Peyer's patch (tissue), 4 donors: ENCODE measurements at regions not wholly inside any gene's neighbourhood (a gene's known extent, or its start where the extent isn't known, plus 50 kb on each side); places are given as distances from the start of the nearest gene placed in this dataset.

ENCODE experiments used
- CTCF ChIP-seq, 6 experiments: fragments of 450-650 bp in 4 of 6; fragments of 200-600 bp in 2 of 6; sonication (generic) in 1 of 6; IDR thresholded peaks; one replicate each; pipeline ENCODE4 v1.5.1; 2017 to 2019; ENCODE audit warnings: antibody characterized with exemption in 6 of 6, mild to moderate bottlenecking in 3 of 6, moderate library complexity in 1 of 6
- POLR2A ChIP-seq, 2 donors: fragments of 450-650 bp; IDR thresholded peaks; one replicate each; pipeline ENCODE4 v1.5.1; 2017; ENCODE audit warnings: antibody characterized with exemption in 2 of 2, mild to moderate bottlenecking in 2 of 2, moderate library complexity in 2 of 2

- TF ChIP-seq CTCF (IDR thresholded peaks at IDR 0.05), result no peak
- TF ChIP-seq POLR2A (IDR thresholded peaks at IDR 0.05), result no peak
These were observed 133.6 kb upstream of the GLRA1 start for GRCh38 chr5:152058267-152058666.
